ENCODE measurements at regions not wholly inside any gene's neighbourhood (a gene's known extent, or its start where the extent isn't known, plus 50 kb on each side); places are given as distances from the start of the nearest gene placed in this dataset.

DNA sequence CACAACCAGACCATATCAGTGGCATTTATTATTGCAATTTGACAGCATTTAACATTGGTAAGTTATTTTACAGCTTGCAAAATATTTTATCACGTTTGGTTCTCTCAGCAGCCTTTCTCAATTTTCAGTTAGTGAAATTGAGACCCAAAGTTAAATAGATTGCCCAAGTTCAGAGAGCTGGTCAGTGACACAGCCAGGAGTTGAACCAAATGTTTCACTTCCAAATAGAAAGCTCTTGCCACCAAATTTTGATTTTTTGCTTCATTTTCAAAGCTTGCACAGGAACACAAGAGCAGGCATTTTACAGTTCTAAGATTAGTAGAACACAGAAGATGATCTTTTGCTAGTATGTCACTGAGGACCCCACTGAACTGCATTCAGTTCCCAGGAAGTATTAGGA is 271.5 kb upstream of the C9orf72 start:
- TF ChIP-seq, protein P1, sequence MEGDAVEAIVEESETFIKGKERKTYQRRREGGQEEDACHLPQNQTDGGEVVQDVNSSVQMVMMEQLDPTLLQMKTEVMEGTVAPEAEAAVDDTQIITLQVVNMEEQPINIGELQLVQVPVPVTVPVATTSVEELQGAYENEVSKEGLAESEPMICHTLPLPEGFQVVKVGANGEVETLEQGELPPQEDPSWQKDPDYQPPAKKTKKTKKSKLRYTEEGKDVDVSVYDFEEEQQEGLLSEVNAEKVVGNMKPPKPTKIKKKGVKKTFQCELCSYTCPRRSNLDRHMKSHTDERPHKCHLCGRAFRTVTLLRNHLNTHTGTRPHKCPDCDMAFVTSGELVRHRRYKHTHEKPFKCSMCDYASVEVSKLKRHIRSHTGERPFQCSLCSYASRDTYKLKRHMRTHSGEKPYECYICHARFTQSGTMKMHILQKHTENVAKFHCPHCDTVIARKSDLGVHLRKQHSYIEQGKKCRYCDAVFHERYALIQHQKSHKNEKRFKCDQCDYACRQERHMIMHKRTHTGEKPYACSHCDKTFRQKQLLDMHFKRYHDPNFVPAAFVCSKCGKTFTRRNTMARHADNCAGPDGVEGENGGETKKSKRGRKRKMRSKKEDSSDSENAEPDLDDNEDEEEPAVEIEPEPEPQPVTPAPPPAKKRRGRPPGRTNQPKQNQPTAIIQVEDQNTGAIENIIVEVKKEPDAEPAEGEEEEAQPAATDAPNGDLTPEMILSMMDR (optimal IDR thresholded peaks at IDR 0.05 in 1 of 3, IDR thresholded peaks at IDR 0.05 in 1 of 3, conservative IDR thresholded peaks at IDR 0.05 in 1 of 3; ENCODE audit: extremely low read depth in 1 of 3, insufficient read depth in 2 of 3, low read length in 3 of 3): no peak
- TF ChIP-seq EZH2 (IDR thresholded peaks at IDR 0.05; ENCODE audit: low read length): no peak

Data from keratinocyte (primary cell).